HG03139 (cell line): ENCODE measurements at regions not wholly inside any gene's neighbourhood (a gene's known extent, or its start where the extent isn't known, plus 50 kb on each side); places are given as distances from the start of the nearest gene placed in this dataset.

Source experiments
- ATAC-seq: cut with Tn5 transposase; IDR thresholded peaks from one replicate; pipeline ENCODE4 v1.9.1; 2021; ENCODE audit not compliant: unreplicated experiment

DNA sequence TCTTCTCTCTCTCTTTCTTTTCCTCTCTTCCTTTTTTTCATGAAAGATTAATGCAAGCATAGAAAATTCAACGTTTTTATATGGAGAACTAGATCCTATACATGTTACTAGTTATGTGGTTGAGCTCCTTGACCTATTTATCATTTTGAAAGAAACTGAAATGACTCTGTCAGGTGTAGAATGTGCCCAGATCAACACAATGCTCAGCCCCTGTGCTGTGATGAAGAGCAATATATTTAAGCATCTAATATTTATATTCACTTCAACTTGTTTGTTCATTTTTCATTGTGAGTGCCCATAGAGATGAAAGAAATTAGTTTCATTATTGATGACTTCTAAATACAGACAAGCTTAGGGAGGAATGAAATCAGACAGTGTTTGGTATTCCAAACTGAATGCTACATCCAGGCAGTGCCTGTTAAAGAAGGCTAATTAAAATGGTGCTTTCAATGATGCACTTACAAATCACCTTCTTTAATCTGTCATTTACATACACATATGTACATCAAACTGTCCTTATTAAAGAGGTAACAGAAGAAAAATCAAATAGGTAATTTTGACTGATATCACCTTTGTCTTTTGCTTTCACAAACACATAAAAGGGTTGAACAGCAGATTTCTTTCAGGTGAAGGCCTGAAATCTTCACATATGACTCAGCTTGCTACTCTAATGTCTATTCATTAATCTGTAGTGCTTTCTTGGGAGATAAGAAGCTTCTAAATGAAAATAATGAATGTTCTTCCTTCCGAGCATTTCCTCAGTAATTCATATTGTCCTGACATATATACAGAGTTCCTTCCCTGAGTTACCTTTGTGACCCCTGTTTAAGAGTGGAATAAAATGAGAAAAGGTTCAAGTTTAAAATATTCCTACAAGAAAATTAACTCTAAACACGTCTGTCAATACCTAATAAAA, 915.9 kb downstream of the PDHA2 start:
- no peak for ATAC-seq

DNA sequence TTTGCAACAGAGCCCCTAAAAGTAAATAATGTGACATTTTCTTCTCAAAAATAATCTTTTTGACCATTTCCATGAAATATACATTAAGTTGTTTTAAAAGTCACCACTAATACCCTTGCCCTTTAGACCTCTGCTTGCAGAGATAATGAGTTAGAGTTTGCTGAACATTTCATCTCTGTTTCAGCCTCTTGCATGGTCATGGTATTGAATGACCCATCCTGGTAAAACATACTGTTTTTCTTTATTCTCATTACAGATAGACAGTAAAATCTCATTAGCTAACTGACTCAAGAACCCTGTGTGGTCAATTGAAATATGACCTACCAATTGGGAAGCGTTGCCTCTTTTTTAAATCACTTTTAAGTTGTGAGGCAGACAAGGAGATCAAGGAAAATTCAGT, 916.7 kb downstream of the PDHA2 start:
- no peak for ATAC-seq

DNA sequence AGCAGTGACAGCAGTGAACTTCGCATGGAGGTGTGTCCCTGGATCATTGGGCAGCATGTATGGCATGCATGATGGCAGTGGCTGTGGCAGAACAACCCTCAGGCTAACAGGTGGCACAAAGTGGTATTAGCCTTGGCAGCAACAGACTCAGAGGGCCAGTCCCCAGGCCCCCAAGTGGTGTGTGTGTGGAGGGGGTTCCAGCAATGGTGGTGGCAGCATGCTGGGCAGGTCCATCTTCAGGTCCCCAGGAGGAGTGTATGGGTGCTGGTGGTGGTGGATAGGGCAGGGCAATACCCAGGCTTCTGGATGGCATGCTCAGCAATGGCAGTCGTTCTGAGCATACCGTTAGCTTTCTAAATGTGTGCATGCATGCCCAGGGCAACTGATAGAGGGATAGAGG, 923.7 kb downstream of the PDHA2 start:
- ATAC-seq = no peak

DNA sequence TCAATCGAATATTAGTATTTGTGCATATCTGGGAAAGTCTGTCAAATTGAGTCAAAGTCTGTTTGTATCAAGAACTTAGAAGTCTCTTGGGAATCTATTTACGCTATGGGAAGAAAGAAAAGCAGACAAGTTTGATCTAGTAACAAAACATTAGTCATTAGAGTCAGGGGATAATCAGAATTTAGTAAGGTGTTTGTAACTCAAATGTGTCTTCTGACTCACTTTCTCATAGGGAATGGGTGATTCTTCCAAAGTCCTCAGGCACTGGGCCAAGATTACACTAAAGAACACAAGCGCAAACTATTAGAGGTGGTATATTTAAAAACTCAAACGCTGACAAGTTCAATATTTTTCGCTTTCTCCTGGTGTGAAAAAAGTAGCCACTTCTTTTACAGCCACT, 926.5 kb downstream of the PDHA2 start:
- ATAC-seq = no peak

DNA sequence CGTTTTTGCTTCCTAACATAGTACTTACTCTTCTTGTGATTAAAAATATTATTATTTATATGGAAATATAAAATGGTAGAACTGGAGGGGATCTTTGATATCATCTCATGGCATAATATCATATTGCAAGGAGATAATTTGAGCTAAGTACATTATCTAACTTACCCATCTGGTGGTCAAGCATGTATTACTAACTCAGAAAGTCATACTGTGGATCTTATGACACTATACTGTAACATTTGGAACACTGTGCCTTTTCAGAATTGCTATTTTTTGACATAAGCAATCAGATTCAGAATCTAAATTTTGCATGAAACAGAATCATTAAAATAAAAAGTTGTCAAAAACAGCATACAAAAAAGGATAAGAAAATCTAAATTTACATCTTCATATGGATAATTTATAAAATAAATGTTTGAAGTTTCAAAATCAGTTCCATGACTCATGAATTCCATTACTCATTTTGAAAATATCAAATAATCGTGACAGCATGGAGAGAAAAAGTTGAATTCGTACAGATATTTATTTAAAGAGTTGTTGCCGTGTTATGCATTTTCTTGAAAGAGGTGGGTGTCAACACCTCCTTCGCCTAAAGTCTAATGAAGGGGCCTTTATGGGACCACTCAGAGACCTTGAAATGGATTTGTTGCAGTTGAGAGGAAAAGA, 928.1 kb downstream of the PDHA2 start:
- no peak for ATAC-seq

DNA sequence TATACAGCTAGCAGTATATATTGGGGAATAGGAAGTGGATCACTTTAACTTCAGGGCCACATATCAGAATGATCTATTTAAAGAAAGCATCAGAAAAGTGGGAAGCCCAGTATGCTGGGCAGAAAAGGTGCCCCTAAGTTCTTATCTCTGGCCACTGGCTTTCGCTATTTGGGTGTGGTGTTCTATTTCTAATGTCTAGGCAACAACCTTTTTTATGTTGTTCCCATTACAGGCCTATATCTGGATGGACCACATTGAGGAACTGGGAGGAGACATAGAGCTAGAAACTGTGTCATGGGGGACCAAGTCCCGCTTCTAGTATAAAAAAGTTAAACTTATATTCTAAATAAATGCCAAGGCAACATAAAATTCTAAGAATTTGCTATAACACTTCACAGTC, 935.6 kb downstream of the PDHA2 start:
- no peak for ATAC-seq

DNA sequence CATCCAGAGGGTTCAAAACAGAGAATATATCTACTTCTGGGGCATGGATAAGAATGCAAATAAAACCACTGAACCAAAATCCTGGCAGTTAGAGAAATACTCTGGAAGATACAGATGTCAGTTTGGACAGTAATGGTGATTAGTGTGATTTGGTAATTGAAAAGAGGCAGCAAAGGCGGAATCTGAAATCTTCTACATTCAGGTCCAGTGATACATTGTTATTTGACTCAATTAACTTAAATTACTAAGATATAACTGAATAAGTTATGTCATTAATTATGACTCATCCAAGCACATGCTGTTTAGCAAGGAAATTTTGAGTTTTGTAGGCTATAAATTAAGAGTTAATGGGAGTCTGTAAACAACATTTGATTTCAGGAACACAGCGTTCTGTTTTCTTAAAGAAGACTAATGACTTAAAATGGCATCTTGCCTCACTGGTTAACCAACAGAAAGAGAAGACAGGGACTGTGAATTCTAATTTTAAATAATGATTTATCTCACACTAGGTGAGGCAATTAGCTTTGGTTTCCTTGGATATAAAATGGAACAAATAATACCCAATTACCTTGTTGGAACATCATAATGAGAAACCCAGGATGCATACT, 937.1 kb downstream of the PDHA2 start:
- ATAC-seq = no peak

DNA sequence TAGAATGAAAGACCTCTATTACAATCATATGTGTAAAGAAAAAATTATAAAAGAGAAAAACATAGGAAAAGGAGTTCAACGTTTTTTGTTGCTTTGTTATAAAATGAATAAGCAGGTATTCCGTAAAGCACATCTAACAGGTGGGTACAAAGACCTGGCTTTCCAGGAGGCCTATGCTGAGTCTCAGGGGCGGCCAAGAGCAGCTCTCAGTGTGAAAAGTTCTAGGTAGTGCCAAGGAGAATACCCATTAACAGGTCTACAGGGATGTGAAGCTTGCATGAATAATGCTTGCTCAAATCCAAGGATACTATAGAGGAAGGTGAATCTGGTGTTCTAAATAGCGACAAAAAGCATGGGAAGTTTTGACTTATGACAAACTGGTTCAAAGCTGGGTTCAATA, 944.4 kb downstream of the PDHA2 start:
- no peak for ATAC-seq

DNA sequence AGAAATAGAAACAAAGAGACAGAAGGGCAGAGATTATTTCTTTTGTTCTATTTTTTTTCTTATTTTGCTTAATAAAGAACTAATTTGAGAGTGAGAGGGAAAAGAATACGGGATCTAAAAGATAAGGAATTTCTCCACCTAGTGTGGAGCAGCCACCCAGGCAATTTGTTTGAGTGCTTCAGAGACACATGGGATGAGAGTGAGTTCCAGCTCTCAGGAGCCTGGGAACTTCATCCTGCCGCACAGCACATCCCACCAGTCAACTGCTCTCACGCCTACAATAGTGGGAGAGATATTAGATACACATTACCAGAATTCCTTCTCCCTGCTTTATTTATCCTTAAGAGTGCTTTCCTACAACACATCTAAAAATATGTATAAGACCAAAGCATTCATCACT, 946.4 kb downstream of the PDHA2 start:
- ATAC-seq = no peak

DNA sequence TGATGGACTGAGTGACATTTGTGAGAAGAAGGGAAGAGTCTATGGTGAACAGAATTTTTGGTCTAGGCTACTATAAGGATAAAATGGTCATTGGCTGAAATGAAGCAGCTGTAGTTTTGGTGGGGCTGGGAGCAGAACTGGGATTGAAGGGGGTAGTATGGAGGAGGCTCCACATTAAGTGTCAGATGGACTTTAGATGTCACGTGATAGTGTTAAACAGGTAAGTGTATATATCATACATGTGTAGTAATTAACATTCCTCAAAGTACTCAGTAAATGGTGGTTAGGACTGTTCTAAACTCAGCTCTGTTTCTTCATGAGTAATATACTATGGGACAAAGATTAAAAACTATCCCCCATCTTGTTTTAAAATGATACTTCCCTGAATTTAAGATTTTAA, 947.9 kb downstream of the PDHA2 start:
- no peak for ATAC-seq

DNA sequence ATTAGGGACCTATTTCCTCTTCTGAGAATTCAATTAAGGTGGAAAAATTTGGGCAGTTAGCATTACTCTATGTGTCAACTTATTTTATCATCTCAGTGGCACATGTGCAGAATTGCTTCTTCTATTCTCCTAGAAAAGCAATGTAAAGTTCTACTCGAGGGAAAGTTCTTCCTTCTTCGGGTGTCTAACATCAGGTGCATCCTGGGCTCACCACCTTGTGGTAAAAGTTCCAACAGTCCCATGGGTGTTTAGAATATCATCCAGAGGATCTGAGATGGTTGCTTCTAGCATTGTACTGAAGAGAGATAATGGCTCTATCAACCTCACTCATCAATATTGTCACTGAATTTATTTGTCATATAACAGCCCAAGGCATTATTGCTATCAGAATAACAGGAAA, 969.7 kb downstream of the PDHA2 start:
- no peak for ATAC-seq

DNA sequence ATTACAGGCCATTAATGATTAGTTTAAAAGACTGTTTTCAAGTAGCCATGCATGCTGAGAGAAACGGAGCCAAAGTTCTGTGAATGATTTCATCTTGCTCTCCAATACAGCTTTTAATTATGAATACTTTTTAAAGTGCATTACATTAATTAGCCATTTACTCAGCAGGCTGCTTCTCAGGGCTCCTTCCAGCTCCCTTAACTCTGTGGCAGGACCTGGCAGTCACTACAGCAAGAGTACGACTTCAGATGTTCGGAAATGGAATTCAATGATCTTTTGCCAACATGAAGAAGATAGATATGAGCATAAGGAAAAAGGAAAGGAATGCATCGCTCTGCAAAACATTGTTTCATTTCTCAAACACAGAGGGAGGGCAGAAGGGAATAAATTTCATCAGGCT, 987.2 kb downstream of the PDHA2 start:
- no peak for ATAC-seq

DNA sequence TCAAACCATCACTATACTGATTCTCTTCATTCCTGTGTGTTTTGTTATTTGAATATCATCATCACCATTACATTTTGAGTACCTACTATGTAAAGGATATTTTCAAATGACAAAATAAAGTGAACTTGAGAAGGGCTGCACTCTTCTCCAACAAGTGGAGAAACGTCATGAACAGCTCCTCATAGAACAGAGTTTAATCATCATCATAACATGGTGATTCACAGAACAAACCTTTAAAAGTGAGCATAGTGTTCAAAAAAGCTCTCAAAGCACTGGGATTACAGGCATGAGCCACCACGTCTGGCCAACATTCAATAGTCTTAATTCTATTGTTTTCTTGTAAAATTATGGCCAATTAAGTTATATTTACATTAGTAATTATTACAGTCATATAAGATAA, 993.9 kb downstream of the PDHA2 start:
- ATAC-seq = no peak

DNA sequence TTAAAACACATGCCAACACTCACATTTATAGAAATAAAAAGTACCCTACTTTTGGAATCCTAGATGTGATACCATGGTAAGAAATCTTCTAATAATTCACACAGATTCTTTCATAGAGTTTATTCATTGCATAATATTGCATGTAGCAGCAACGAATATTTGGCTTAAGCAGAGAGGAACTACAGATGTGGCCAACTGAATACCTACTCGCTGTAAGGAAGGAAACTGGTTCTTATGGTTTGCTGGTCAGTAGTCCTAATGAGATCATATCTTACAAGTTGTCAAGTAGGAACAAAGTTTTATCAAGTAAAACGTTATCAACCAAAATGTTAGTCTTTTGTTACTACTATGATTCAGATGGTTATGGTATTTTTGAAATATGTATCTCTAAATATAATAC, 996.1 kb downstream of the PDHA2 start:
- no peak for ATAC-seq

DNA sequence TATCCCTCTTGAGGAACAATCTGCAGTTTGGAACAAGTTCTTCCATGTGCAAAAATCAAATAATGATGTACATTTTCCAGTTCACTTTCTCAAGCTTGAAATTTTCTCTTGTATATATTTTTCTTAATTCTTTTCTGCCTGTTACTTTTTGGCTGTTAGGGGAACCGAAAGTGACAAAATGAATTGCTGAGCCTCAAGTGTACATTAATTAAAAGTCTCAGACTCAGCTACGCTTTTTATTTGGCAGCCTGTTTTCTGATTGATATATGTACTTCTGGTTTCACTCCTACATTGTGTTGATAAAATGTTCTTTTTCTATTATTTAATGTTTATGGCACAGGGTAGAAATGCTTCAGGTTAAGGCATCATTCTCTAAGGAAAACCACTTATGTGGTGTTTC, 999.5 kb downstream of the PDHA2 start:
- no peak for ATAC-seq

DNA sequence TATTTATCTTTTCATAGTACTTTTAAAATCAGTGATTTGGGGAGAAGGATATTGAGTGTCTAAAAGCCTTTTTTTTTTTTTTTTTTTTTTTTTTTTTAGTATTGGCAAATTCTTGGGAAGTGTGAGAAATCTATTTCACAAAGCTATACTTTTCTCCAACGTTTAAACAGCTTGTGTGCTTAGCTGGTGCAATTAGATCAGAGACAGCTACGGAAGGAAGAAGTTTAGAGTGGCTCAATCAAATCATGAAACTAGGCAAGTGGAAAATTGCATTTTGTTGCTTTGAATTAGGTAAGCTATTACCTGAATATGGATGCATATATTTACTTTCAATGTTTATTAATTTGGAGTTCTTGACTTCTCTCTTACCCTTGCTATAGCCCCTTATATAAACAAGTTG, 1001.9 kb downstream of the PDHA2 start:
- no peak for ATAC-seq

DNA sequence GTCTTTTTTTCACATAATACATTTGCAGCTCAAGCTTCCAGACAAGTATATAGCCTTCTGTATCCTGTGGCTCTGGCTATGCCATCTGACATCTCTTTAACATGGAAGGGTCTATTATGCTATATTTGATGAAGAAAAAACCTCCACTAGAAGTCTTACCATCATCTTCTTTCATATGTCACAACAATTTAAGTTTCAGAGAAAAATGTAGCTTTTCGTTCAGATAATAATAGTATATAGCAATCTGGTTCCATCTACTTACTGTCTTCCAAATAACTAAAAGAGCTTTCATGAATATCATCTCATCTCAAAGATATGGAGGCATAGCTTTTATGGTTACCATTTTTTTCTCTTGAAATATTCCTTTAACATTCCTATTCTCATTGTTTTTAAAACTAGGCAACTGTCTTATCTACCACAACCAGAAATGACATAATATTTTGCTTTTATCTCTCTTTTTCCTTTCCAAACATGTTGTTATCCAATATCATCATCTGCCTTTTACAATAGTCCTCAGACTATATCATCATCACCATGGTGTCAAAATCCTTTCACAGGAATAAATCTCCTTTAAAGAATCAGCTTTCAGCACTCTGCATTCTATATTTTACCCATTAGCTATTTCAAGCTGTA, 1005.1 kb downstream of the PDHA2 start:
- no peak for ATAC-seq

DNA sequence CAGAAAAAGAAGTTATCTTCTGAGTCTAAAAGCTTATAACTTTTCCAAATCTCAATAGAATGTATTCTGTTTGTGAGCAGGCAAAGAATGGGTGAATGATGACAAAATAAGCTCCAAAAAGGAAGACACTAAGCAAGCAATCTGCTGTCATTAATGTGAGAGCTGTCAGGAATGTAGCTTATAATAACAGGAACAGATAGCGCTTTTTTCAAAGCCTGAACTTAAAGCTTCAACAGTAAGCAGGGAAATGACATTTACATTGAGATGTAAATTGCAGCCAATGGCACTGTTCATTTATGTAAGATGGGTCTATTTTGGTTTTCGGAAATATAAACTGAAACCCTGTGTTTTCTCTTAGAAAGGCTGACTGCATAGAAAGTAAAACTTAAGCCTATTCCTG, 1005.9 kb downstream of the PDHA2 start:
- no peak for ATAC-seq

DNA sequence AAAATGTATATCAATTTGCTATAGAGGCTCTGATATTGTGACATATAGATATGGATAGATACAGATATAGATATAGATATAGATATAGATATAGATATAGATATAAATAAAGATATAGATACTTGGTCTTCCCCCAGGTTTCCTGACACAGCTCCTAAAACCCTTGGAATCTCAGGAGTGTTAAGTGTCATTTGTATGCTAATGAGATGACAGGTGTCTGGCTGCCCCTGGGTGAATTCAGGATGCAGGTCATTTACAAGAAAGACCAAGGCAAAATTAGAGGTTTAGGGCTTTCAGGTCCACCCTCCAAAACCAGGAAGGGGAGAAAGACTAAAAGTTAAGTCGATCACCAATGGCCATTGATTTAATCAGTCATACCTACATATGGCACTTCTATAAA, 1034.8 kb downstream of the PDHA2 start:
- no peak for ATAC-seq

DNA sequence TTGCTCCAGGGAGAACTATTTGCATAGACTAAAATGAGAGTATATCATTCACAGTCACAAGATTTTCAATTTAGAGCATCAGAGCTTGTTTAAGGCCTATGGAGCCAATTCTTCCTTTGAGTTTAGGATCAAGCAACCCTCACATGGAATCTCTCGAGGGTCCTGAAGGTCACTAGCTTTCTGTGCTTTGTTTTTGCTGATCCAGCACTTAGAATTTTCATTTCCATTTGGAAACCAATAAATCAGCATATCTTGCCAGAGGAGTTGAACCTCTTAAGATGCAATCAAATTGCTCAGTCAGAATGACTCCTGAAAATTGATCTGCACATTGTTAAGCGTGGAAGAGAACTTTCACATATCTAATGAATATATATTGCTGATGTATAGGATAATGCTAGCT, 1039.6 kb downstream of the PDHA2 start:
- no peak for ATAC-seq

DNA sequence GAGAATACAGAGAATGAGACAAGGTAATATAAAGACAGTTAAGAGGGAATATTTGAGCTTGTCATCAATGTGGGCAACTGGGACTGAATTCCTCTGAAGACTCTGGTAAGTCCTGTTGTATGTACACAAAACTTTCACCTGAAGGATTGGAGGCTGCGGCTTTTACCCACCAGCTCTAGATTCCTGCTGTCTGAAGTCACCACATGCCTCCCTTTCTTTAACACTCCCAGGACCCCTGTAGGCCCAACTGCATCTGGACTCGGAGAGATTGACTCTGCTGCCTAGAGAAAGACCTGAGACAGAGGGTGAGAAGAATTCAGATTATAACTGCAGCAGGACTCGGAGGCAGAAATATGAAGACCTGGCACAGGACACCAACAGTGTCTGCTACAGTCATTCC, 1048.0 kb downstream of the PDHA2 start:
- ATAC-seq = no peak

DNA sequence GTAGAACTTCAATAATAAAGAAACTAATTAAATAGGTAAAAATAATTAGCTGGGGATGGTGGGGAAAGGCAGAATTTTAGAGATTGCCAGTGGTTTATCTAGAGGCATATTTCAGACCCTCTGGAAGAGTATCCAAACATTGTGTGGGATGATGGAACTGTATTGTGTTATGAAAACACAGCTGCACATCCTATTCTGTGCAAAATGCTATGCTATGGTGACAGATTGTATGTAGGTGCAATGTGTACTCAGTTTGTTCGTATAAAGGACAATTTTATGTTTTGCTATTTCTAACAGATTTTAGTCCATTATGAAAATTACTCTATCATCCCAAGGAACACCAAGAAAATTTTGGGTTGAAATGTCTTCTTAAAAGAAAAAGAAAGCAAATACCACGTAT, 1054.7 kb downstream of the PDHA2 start:
- no peak for ATAC-seq
